Activated CD8-positive, alpha-beta memory T cell treated with anti-CD3 and anti-CD28 coated beads for 24 hours (primary cell): ENCODE measurements at regions not wholly inside any gene's neighbourhood (a gene's known extent, or its start where the extent isn't known, plus 50 kb on each side); places are given as distances from the start of the nearest gene placed in this dataset.
"Not testable (repeated sequence)": the region's sequence is repeated elsewhere in the genome, so short reads cannot be mapped to it uniquely, and the experiment has no call there.

ENCODE experiments used
- DNase-seq: peaks from one replicate; pipeline ENCODE4 v3.0.0-alpha.2; 2020

DNA sequence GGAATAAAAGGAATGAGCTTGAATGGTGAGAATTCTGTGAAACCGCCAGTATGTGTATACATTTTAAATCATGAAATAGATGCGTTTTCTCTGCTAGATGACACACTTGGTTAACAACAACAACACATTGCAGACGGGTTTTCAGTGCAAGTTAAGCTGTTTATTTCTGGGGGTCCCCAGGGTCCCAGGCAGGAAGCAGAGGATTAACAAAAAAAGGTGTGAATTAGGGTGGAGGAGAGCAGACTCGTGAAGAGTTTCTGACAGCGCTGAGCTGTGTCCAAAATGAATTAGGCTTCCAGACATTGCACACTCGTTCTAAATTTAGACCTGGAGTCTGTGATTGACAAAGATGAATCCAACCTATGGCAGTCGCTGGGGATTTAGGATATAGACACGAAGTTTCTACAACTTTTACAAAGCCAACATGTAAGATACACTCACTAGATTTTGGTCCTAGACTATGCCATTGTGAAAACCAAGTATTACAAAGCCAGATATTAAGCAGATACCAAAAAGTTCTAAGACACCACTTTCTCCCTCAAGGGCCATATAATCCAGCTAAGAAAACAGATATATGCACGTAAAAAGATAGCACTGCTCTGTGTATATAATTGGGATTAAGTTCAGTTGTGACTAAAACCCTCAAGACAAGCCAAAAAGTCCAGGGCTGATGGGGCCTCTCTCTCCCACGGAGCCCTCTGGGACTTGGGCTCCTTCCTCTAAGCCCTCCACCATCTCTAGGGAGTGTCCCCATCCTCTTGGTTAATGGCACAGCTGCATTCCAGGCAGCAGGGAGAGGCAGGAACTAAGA, 120.2 kb downstream of the ACAA2 start:
- no peak for DNase-seq

DNA sequence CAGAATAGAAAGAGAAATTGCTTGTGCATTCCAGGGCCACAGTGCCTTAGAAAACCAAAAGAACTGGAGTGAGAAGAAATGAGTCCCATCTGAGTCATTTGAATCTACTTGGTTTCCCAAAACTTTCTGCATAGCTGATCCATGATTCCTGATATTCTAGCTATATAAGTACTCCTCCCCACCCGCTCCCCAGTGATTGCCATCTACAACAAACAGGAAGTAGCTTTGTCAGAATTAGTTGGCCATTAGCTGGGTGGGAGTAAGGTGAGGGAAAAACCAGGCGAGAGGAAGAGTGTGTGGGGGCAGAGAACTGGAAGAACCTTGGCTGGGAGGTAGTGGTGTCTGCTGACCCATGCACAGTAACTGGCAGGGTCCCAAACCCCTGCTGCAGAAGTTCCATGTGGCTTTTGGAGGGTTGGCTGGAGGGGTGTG, 122.1 kb downstream of the ACAA2 start:
- no peak for DNase-seq

DNA sequence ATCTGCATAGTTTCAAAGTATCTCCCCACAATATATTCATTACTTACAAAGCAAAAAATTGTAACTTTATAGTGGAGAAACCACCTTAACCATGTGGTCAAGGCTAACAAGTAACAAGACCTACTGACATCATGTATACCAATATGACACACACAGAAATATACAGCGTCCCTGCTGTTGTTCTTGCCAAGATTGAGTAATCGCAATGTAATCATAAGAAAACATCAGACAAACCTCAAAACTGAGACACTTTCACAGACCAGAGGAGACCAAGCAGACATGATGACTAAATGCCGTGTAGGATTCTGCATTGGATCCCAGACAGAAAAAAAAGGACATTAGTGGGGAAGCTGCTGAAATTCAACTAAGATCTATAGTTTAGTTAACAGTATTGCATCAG, 123.0 kb downstream of the ACAA2 start:
- DNase-seq: no peak

DNA sequence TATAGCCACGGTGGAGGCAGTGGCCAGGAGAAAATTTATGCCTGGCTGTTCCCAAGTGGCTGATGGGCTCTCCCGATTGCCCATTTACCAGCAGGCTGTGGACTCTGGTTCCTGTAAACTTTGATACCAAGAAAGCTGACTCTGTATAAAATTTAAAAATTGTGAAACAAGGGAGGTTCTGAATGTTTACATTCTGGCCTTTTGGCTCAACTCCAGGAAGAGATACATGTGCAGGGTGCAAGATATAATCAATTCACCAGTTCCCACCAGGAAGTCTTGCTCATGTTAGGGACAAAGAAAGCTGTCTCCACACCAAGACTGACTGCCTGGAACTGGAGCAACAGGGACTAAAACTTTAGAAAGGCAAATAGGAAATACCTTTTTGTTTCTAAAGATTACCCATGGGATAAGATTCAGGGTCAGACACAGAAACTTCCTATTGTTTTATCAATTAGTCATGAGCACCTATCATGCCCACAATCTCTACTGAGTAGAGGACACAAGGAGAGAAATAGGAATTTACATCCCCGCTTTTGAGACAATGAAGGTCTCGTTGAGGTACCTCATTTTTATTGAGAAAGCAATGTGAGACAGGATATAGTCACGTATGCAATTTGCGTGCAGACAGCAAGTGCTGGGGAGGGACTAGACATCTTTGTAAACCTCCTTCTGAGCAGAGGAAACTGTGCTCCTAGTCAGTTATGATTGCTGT, 123.5 kb downstream of the LIPG start:
- no peak for DNase-seq

DNA sequence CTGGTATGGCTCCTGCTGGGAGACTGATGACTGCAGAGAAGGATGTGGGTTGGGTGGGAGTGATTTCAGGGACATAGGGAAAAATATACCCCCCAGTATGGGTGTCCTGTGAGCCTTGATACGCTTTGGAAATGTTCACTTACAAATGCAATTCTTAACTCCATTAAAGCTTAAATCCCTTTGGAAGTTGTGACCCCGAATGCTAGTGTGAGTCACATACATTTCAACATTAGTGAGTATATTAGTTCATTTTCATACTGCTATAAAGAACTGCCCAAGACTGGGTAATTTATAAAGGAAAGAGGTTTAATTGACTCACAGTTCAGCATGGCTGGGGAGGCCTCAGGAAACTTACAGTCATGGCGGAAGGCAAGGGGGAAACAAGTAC, 120.9 kb downstream of the LIPG start:
- DNase-seq: not testable (repeated sequence)

DNA sequence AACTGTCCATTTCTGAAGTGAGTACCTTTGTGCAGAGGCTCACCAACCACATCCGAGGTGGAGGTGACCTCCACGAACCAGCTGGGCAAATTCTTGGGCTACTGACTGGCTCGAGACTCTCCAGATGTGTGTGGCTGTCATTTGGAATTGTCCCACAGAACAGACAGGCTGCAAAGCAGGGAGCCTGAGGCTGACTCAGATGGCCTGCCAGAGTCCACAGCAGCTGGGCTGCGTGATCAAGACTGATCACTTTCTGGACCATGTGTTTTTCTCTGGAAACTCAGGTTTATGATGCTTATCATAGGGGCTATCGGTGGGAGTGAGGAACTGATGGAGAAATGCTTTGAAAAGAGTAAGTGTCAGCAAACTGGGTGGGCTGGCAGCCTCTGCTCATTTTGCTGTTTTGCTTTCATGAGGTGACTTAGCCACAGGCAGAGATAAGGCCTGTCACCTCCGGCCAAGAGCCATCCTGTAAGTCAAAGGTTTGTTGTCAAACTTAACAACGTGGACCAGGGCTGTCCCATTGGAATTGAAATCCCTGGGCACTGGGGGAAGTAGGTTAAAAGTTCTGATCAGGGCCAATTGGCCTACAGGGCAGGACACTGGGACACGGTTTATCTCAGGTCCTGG, 120.4 kb downstream of the LIPG start:
- DNase-seq: no peak

DNA sequence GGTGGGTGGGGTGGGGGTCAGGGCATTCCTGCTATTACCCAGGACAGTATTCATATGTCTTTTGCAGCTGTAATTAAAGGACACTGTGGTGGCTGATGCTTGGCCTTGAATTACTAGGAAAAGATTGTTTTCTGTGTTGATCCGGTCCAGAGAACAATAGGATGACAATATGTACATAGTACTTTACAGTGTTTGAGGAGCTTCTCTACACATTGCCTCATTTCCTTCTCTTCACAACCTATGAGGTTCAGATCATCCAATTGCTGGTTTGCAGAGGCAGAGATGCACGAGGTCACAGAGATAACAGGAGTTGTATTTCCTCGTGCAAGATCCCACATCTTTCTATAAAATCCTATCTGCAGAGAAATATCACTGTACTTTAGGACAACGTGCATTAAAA, 119.5 kb downstream of the LIPG start:
- no peak for DNase-seq

DNA sequence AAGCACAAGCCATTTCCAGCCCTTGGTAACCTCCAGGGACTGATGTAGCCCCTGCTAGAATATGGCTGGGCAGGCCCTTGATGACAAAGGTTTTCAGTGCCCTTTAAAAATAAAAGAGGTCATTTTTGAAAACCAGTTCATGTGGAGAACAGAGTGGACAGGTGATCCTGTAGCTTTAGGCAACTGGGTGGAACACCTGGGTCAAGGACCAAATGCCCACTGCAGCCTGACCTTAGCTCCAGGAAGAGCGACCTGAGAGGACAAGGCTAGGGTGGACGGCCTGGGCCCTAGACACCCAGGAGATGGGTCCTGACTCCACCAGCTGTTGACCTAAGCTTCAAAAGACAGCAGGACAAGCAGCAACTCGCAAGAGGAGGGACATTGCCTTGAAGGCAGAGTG, 116.6 kb downstream of the LIPG start:
- DNase-seq: no peak

DNA sequence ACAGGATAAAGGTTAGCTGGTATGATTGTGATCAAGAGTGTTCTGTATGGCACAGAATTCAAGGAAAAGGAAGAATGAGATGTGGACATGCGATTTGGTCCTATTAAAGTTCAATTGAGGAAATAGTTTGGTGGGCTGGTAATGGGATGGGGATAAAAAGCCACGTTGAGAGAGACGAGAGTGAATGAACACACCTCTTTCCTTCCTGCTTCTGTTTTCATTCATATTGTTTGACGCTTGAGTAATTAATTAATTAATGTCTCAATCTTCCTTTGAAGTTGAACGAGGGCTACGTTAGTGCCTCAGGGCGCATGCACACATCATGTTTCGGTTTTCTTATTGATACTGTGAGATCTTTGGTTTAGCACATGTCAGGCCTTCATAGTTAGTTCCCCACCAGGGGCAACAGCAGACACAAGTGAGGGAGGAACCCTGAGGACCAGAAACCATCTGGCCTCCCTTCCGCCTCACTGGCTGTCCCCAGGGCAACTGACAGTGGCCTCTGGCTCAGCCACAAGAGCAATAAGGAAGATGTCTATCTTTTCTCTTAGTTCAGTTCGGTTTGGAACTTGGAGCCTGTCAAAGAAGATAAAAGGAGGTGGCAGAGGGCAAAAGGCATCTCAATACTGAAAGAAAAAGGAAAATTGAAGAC, 116.0 kb downstream of the LIPG start:
- DNase-seq: no peak

DNA sequence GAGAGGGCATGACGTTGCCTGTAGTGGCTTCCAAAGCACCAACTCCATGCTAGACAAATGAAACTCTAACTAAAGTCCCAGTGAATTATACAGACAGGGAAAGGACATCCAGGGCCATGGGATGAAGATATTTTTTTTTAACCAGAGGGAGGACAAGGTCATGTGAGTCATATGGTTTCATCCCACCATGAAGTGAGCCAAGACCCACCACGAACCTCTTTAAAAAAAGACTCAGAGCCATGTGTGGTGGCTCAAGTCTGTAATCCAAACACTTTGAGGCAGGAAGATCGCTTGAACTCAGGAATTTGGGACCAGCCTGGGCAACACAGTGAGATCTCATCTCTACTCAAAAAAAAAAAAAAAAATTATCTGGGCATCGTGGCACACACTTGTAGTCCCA, 115.2 kb downstream of the LIPG start:
- no peak for DNase-seq

DNA sequence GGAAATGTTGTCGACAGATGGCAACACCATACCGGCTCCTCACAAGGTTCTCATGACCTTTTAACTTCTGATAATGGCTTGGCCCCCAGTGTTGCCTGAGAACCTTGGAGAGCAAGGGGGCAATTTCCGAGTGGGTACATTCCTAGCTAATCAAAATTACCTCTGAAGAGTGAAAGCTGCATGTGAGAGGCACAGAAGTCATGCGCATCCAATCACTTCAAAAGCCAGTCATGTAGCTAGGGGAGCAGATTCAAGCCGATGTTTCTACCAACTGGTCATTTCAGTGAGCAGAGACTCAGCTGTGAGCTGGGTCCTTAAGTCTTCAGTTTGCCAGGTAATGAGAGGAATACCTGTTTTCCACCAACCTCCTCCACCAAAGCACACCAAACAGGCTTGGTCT, 111.4 kb downstream of the LIPG start:
- DNase-seq: no peak

DNA sequence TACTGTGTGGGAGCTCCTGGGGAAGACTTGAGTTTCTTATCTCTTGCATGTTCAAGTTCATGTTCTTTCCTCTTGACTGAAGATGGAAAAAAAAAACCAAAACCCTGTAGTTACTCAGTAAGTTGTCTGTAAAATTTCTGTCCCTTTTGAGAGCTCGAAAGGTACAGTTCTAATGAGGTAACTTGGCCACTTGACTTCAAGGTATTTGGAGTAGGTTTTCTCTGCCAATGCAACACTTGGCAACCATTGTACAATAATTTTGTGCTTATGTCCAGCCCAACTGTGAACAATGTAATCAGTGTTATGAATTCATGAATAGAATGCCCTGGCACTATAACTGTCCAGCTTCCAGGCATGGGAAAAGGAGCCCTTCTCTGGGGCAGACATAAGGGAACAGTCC, 111.0 kb downstream of the LIPG start:
- no peak for DNase-seq

DNA sequence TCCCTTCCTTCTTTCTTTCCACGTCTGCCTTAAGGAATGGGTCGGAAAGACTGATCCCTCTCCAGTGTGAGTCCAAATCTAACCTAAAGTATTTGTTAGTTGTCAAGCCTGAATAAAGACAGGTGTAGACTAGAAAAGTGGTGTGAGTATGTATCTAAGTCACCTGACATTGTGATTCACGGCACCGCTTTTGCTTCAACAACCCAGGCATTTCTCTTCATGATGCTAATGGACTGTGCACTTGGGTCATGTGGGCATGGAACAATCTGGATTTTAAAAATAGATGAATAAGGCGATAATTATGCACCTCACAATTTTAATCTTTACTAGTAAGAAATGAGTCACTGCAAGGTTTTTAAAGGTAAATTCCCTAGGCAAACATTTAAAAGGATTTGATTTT, 107.5 kb downstream of the LIPG start:
- DNase-seq: no peak

DNA sequence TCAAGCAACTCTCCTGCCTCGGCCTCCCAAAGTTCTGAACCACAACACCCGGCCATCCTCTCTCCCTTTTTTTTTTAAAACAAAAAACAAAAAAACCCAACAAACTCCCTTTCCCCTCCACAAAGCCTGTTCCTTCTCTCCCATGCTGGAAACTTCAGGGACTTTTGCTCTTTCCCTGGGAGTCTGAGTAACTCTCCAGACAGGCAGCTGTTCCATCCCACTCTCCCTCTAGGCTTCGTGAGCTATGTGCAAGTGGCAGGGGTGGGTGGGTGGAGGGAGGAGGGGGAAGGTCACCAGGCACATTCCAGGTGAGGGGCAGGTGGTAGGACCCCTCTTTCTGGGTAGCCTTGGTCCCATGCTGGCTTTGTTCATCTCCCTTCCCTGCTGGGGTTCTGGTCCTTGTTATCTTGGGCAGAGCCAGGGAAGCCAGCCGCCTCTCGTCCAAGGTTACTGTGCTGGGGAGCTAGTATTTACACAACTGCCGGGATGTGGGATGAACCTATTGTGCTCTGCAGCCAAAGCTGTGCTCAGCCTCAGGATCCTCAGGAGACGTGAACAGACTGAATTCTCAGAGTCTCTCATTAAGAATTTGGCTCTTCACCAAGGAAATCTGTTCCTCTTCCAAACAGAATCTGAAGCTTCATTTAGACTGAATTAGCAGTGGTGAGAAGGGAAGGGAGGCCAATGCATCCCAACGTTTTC, 106.9 kb downstream of the LIPG start:
- no peak for DNase-seq

DNA sequence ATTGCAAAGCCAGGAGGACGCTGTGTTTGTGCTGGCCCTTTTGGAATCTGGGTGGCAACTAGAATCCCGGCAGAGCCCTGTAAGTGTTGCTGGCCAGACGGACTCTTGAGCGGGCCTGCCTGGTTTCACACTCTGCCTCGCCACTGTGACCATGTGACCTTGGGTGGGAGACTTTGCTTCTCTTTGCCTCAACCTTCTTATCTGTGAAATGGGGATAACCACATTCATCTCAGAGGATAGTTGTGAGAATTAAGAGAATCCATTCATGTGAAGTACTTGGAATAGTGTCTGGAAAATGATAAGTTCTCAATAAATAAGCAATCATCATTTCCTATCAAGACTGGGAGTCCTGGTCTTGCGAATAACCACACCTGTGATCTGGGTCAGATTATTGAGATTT, 105.6 kb downstream of the LIPG start:
- DNase-seq: no peak

DNA sequence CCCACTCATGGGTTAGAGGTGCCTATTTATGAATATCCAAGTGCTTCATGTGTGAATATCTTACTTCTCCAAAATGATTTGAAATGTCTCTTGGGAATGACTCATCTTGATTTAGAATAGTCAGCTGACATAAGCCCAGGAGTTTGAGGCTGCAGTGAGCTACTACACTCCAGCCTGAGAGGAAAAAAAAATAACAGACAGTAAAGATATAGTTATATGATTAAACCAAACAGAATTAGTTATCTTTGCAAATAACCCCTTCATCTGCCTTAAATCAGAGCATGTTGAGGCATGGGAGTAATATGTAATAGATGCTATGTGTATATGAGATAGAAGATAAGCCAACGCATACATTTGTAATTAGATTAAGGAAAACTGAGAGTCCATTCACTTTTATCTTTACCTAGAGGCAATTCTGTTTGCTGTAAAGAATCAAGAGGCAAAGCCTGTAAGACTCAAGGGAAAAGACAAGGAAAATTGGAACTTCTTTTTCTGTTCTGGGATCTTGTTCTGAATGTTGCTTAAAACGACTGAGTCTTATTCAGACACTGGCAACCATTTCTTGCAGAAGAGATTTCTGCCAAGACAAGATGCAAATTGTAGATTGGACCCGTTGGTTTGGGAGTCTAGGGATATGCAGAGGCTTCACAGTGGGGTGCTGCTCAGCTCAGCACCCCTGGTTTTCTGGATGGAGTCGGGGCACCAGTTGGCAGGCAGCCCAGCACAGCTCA, 104.4 kb downstream of the LIPG start:
- DNase-seq: no peak

DNA sequence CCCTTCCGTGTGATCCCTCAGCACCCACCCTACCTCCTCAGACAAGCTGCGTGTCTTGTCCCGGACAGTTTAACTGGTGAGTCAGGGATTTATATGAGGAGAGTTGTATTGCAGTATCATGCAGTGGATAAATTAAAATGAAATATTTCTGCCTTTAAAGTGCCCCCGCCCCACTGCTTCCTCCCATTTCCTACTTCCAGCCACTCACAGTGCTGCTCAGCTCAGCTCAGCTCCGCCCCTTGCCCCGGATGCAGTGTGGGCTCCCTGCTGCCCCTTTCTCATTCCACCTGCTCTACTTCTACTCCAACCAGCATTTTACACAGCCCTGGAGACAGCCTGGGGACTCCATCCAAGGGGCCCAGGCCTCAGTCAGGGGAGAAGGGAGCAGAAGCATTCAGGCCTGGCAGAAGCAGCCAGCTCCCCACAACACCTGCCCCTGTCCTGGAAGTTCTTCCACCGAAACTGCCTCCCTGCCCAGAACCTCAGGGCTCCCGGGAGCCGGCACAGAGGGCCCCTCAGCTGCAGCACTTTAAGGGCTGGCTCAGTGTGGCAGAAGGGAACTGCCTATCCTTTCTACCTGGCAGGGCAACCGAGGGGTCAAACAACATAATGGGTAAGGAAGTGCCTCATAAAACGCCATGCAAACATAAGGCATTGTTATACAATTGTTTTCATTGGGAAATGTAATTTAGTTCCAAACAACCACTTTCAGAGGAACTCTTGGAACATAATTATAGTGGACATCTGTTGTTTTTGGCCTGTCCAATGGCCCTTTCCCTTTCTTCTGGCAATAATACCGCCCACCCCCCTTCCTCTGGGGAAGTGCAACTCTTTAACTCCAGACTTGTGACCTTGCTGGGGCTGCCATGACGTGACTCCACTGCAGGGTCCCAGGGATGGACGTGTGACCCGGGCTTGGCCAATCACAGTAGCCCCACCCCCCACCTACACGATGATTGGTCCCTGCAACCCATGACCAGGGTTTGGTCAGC, 102.3 kb downstream of the LIPG start:
- no peak for DNase-seq

DNA sequence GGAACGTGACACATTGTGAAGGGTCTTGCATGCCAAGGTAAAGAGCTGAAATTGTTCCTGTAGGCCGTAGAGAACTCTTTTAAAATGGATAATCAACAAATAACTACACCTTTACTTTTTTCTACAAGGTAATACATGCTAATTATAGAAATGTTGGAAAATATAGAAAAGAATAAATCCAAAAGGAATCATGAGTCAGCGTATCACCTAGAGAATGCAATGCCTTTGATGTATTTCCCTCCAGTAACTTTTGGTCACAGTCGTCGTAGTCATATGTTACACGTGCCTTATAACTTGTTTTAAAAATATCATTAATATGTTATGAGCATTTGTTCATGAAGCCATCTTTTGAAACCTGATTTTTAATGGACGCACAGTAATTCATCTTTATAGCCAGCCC, 100.6 kb downstream of the LIPG start:
- DNase-seq: no peak

DNA sequence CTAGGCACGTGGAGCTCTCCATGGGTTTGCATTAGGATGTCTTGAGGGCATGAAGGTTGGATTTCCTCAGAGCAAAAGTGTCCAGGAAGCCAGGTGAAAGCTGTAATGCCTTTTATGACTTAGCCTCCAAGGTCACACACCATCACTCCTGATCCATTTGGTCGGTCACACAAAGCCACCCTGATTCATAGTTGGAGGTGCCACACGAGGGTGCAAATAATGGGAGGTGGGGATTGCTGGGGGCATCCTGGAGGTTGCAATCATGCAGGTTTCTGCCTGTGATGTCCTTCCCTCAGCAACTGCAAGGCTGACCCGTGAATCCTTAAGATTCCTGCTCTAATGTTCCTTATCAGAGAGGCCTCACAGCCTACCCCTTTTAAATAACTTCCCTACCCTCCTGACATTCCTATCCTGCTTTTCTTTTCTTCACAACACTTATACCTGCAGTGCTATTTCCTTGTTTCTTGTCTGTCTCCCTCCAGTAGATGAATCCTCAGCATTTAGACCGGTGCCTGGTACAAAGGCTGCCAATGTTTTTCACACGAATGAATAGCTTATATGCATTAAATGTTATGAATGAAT, 97.1 kb downstream of the LIPG start:
- no peak for DNase-seq

DNA sequence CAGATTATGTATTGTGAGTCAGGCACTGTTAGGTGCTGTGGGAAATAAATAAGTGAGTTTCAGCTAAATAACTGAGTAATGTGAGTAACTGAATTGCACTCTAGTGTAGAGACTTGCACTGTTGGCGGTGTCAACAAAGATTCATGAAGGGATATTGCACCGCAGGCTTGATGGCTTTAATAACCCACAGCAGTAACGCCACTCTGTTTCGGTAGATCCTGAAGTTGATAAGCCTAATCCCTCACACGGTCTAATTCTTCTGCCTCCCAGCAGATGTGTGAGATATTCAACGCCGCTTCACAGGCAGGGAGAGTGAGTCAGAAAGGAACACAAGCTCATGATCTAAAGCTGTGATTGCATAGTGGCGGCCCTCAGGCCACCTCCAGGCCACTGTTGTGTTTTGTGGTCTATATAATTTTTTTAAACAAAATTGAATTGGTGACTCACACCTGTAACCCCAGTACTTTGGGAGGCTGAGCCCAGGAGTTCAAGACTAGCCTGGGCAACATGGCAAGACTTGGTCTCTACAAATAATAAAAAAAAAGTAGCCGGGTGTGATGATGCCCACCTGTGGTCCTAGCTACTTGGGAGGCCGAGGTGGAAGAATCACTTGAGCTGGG, 94.3 kb downstream of the LIPG start:
- DNase-seq: no peak
